HG02852 (cell line): ENCODE measurements at regions not wholly inside any gene's neighbourhood (a gene's known extent, or its start where the extent isn't known, plus 50 kb on each side); places are given as distances from the start of the nearest gene placed in this dataset.

Experiments used
- ATAC-seq: cut with Tn5 transposase; IDR thresholded peaks from one replicate; pipeline ENCODE4 v1.9.1; 2021; ENCODE audit warnings: mild to moderate bottlenecking, moderate library complexity; ENCODE audit not compliant: unreplicated experiment

- ATAC-seq = no peak
These were observed 81.5 kb downstream of the NDUFS5 start for GRCh38 chr1:39107341-39108290.

GRCh38 chr1:39109644-39110043, 83.5 kb downstream of the NDUFS5 start:
- ATAC-seq = no peak

DNA sequence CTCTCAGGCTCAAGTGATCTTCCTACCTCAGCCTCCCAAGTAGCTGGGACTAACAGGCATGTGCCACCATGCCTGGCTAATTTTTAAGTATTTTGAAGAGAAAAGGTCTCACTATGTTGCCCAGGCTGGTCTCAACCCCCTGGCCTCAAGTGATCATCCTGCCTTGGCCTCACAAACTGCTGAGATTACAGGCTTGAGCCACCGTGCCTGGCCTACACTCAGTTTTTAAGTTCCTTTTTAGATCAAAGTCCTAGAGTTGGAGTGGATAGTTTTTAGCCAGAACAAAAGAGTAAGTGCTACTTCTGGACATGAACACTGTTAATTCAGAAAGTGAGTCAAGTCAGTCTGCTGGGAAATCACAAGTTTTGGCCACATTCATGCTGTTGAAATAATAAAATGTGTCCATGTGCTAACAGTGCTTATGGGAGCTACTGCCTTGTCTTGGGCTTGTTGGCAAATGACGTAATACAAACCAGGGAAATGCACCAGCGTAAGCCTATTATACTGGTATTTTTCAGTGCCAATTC, 84.2 kb downstream of the NDUFS5 start:
- ATAC-seq = no peak

- no peak for ATAC-seq
These were observed 84.7 kb downstream of the NDUFS5 start for GRCh38 chr1:39110882-39111281.

DNA sequence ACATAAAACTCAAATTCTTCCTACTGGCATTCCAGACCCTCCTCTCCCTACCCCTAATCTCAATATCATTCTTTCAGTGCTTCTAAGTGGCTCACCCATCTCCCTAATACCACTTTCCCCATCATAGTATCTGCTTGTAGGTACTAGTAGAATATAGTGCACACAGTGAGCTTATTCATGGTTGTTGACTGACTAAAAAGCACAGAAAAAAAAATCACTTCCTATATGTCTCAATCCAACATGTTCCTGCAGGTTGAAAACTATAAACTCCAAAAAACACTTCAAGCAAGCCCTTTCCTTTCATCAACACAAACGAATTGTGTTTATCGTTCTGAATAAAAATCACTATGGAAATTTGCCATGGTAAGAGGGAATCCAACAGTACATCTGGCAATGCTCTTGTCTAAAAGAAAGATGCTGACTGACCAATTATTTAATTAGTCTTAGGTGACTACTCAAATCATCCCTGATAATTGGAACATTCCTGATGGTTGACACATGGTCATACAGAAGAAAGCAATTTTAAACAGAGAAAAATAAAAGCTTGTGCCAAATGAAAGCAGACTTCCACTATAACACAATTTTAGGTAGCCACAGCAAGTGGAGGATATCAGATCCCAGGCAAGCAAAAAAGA, 87.1 kb downstream of the NDUFS5 start:
- ATAC-seq = no peak

DNA sequence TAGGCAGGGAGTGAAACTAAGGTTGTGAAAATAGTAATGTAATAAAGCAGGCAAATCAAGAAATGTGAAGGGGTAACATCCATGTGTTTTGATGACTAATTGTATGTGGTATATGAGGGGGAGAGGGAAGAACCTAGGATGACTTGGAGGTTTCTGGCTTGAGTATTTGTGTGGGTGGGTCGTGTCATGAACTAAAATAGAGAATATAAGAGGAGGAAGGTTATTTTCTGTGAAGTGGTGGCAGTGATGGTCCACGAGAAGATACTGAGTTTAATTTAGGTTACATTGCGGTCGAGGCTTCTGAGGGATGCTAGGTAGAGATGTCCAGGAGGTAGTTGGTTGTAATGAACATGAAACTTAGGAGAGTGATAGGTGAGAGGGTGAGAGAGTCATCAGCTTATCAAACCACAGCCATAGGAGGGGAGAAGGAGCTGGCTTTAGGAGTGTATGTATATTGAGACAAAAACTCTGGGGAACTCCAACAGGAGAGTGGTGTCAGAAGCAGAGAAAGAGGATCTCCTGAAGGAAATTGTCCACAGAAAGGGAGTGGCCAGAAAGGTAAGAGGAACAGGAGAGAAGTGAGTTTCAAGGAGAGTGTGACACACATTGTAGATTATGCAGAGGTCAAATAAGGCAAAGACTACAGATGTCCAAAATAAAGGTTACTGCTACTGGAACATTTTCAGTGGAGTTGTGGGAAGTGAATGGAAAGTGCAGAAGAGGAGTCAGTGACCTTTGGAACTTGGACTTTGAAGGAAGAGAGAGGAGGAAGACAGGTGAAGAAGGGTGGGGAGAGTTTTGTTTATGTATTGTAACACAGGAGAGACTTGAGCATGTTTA, 89.0 kb upstream of the MACF1 start:
- ATAC-seq = no peak

DNA sequence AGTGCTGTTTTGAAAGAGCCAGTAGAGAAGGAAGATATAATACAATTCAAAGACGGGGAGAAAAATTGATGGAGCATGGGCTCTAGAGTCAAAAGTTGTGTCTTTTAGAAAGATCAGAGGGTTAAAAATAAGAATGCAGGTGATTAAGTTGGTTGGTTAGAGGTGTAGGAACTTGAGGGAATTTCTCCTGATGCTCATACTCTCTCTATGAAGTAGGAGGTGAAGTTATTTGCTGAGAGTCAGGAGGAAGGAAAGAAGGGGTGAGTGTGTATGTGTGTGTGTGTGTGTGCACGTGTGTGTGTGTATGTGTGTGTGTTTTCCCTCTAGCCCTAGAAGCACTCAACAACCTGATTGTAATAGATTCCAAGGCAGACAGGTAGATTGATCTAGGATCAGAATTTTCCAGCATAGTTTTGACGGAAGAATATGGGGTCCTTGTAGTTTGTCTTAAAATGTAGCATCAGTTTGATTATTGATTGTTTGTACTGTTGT, 88.3 kb upstream of the MACF1 start:
- ATAC-seq = no peak

GRCh38 chr1:39116860-39117728, 87.4 kb upstream of the MACF1 start:
- no peak for ATAC-seq

GRCh38 chr1:39117899-39118450, 86.5 kb upstream of the MACF1 start:
- ATAC-seq = no peak

DNA sequence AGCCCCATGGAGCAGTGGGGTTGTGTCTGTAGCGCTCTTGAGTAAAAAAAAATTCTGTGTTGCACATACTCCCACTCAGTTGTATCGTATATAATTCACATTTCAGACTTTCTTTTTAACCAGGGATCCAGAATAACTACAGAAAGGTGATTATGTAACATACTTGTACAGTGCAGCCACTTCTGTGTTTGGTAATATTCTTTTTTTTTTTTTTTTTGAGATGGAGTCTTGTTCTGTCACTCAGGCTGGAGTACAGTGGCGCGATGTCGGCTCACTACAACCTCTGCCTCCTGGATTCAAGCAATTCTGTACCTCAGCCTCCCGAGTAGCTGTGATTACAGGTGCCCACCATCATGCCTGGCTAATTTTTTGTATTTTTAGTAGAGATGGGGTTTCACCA, 82.4 kb upstream of the MACF1 start:
- no peak for ATAC-seq

GRCh38 chr1:39124282-39124681, 80.2 kb upstream of the MACF1 start:
- no peak for ATAC-seq

GRCh38 chr1:39127513-39127912, 77.0 kb upstream of the MACF1 start:
- ATAC-seq = no peak

GRCh38 chr1:39128126-39128525, 76.4 kb upstream of the MACF1 start:
- no peak for ATAC-seq

GRCh38 chr1:39128959-39129358, 75.5 kb upstream of the MACF1 start:
- ATAC-seq = no peak

- ATAC-seq = no peak
These were observed 75.0 kb upstream of the MACF1 start for GRCh38 chr1:39129514-39129913.

DNA sequence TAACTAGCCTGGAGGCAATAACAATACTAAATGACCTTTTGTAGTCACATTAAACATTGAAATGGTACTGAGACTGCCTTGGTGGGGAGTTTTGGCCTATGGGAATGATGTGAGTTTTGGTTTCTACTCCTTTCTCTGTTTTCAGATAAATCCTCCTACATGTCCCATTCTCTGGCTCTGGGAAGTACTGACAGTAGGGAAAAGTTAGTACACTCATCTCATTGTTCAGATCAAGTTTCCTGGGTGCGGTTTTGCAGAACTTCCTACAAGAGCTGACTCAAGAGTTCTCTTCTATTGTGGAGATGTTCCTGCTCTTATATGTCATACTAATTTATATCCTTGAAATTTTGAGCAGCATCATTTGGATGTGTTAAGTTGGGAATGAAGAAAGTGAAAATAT, 74.2 kb upstream of the MACF1 start:
- no peak for ATAC-seq

DNA sequence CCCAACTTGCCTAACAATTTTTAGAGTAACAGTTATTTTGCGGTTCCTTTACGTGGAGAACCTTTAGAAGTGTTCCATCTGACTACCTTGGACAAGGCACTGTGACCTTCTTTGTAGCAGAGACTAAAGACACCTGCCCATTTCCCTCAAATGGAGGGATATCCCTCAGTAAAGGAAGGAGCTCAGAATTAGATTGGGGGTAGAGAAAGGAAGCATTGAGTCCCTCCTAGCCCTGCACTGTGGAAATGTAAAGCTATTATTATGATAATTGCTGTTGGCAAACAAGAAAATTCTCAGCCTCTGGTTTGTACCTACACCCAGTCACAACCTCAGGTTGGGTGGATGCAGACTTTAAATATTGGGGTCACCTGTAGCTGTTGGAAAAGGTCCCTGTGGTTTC, 72.6 kb upstream of the MACF1 start:
- ATAC-seq = no peak

DNA sequence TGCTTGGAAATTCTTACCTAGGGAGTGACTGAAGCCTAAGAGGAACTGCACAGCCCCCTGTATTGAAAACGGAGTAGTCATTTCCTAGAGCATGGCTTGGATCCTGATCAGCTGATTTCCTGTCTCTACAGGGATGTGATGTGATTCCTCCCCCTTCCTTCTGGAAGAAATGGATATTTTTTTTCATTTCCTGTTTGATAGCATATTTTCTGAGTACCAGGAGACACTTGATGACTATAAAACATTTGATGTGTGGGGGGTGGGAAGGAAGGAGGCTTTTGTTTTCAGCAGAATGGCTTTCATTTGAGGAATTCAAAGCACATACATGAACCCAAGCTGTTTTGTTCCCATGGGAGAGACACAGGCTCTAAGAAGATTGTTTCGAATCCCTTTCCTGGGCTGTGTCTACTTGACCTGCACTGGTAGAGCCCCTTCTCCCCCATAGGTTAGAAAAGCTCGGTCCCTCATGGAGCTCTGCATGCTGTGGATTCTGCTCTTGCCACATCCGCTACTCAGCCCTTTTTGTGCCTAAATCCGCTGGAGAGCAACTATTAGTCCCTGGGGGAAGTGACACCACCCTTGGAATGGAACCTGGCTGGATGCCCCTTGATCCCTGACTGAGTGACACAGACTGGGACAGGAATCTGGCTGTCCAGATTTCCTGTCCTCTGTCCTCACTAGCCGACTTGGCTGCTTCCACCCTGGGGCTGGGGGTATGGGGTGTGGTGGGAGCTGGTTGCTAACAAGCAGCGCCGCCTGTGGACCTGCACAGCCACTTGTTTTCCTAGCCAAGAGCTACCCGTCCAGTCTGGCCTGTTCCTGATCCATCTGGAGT, 71.8 kb upstream of the MACF1 start:
- no peak for ATAC-seq

DNA sequence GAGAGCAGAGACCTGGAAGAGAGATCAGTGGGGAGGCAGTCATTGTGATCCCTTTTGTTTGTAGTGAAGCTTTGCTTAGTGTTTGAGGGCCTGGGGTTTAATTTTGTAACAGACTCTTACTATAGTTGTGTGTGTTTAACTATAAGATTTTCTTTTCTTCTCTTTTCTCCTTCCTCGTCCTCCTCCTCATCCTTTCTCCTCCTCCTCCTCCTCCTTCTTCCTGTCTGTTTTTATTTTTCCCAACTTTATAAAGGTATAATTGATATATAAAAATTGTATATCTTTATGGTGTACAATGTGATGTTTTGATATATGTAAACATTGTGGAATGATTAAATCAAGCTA, 71.2 kb upstream of the MACF1 start:
- no peak for ATAC-seq
